IMR-90 (cell line): ENCODE measurements at regions not wholly inside any gene's neighbourhood (a gene's known extent, or its start where the extent isn't known, plus 50 kb on each side); places are given as distances from the start of the nearest gene placed in this dataset.

Experiments
- ATAC-seq: fragments of 200-7000 bp; cut with Tn5 transposase; 2 replicates; pipeline ENCODE4 v1.9.1; 2020; ENCODE audit warnings: low read depth, mild to moderate bottlenecking, moderate library complexity
- BruUV-seq: library from RNA; stranded (reverse); fragments of 400-500 nt; replicated peaks from 2 replicates; lab custom pipeline; 2021; lab: Mats Ljungman, UMichigan
- CTCF ChIA-PET: fragments of 300-600 bp; formaldehyde crosslinking; extraction: SDS; loops from one replicate; lab custom pipeline; 2021; ENCODE audit warnings: antibody characterized with exemption; lab: Yijun Ruan, JAX
- POLR2A ChIA-PET: fragments of 300-600 bp; sonication (Branson Sonifier 250); formaldehyde crosslinking; loops from one replicate; lab custom pipeline; 2022; ENCODE audit warnings: antibody characterized with exemption; ENCODE audit not compliant: unreplicated experiment; lab: Charles Lee
- DNase-seq: peaks from one replicate; pipeline ENCODE4 v3.0.0; 2013
- H2AFZ ChIP-seq: replicated peaks from 2 replicates; pipeline ENCODE3; 2013; ENCODE audit warnings: low read length, mild to moderate bottlenecking; ENCODE audit not compliant: poor library complexity
- H2AK5ac ChIP-seq: 2 replicates; pipeline ENCODE4 v1.6.1; 2013; ENCODE audit warnings: low read depth, low read length, inconsistent platforms
- H2AK9ac ChIP-seq: replicated peaks from 2 replicates; pipeline ENCODE3; 2013; ENCODE audit warnings: mild to moderate bottlenecking, low read depth, low read length, moderate library complexity; ENCODE audit not compliant: poor library complexity
- H2BK120ac ChIP-seq: 2 replicates; pipeline ENCODE4 v1.6.1; 2013; ENCODE audit warnings: low read depth, low read length, inconsistent platforms
- H2BK15ac ChIP-seq: 3 replicates; pipeline ENCODE4 v1.6.1; 2013; ENCODE audit warnings: low read depth, low read length, inconsistent platforms
- H2BK20ac ChIP-seq: 2 replicates; pipeline ENCODE4 v1.6.1; 2013; ENCODE audit warnings: low read depth, mild to moderate bottlenecking, inconsistent platforms, low read length, moderate library complexity
- H2BK5ac ChIP-seq: 2 replicates; pipeline ENCODE4 v1.6.1; 2013; ENCODE audit warnings: mild to moderate bottlenecking, low read depth, low read length, inconsistent platforms; ENCODE audit not compliant: poor library complexity, severe bottlenecking
- H3K14ac ChIP-seq: replicated peaks from 2 replicates; pipeline ENCODE4 v1.6.1; 2013; ENCODE audit warnings: low read depth, low read length, inconsistent platforms
- H3K18ac ChIP-seq: 2 replicates; pipeline ENCODE4 v1.6.1; 2013; ENCODE audit warnings: low read depth, low read length, control low read depth
- H3K23ac ChIP-seq: 2 replicates; pipeline ENCODE4 v1.6.1; 2013; ENCODE audit warnings: low read depth, low read length, inconsistent platforms
- H3K27ac ChIP-seq: 2 replicates; pipeline ENCODE4 v1.5.1; 2013; ENCODE audit warnings: mild to moderate bottlenecking, control low read depth, low read length; ENCODE audit not compliant: insufficient read depth
- H3K27me3 ChIP-seq: 2 replicates; pipeline ENCODE4 v1.6.1; 2013; ENCODE audit warnings: low read length; ENCODE audit not compliant: control insufficient read depth, insufficient read depth
- H3K36me3 ChIP-seq: 2 replicates; pipeline ENCODE4 v1.6.1; 2013; ENCODE audit warnings: low read length, mixed read lengths; ENCODE audit not compliant: control insufficient read depth, insufficient read depth
- H3K4ac ChIP-seq: 2 replicates; pipeline ENCODE4 v1.6.1; 2013; ENCODE audit warnings: low read depth, low read length, inconsistent platforms
- H3K4me1 ChIP-seq: 2 replicates; pipeline ENCODE4 v1.6.1; 2013; ENCODE audit warnings: low read length, mixed read lengths; ENCODE audit not compliant: control insufficient read depth, insufficient read depth
- H3K4me2 ChIP-seq: 2 replicates; pipeline ENCODE4 v1.6.1; 2013; ENCODE audit warnings: low read depth, mild to moderate bottlenecking, control low read depth, low read length, moderate library complexity
- H3K4me3 ChIP-seq: 2 replicates; pipeline ENCODE4 v1.5.1; 2013; ENCODE audit warnings: low read depth, mild to moderate bottlenecking, control low read depth, low read length, moderate library complexity; ENCODE audit not compliant: insufficient read depth
- H3K56ac ChIP-seq: 2 replicates; pipeline ENCODE4 v1.6.1; 2013; ENCODE audit warnings: low read length, inconsistent platforms; ENCODE audit not compliant: insufficient read depth; ENCODE audit errors: extremely low read depth
- H3K79me1 ChIP-seq, 2 experiments: 2 replicates each; pipeline ENCODE4 v1.6.1; 2013; ENCODE audit warnings: low read length in 2 of 2, inconsistent platforms in 1 of 2, low read depth in 1 of 2
- H3K9ac ChIP-seq: 2 replicates; pipeline ENCODE4 v1.6.1; 2013; ENCODE audit warnings: low read depth, low read length, control low read depth
- H3K9me1 ChIP-seq: 2 replicates; pipeline ENCODE4 v1.6.1; 2013; ENCODE audit warnings: low read length, inconsistent platforms; ENCODE audit not compliant: insufficient read depth
- H3K9me3 ChIP-seq: 2 replicates; pipeline ENCODE4 v1.6.1; 2013; ENCODE audit warnings: low read length; ENCODE audit not compliant: control insufficient read depth, insufficient read depth
- H4K20me1 ChIP-seq: 2 replicates; pipeline ENCODE4 v1.6.1; 2013; ENCODE audit warnings: low read length, inconsistent platforms; ENCODE audit not compliant: insufficient read depth
- H4K5ac ChIP-seq: 2 replicates; pipeline ENCODE4 v1.6.1; 2013; ENCODE audit warnings: mild to moderate bottlenecking, low read depth, low read length, control low read depth
- H4K8ac ChIP-seq, 2 experiments: 2 replicates each; pipeline ENCODE4 v1.6.1; 2013; ENCODE audit warnings: low read depth in 2 of 2, low read length in 2 of 2, control low read depth in 1 of 2, inconsistent platforms in 1 of 2
- H4K91ac ChIP-seq: 2 replicates; pipeline ENCODE4 v1.6.1; 2013; ENCODE audit warnings: low read depth, low read length, inconsistent platforms; ENCODE audit not compliant: insufficient read depth
- BHLHE40 ChIP-seq: fragments of 150-350 bp; IDR thresholded peaks from 2 replicates; pipeline ENCODE4 v1.6.1; 2016; ENCODE audit warnings: mild to moderate bottlenecking, low read depth, low read length
- CEBPB ChIP-seq: IDR thresholded peaks from 2 replicates; pipeline ENCODE4 v1.6.1; 2012; ENCODE audit warnings: low read depth, low read length, improper control_type of control experiment
- CHD1 ChIP-seq: IDR thresholded peaks from 2 replicates; pipeline ENCODE4 v1.6.1; 2012; ENCODE audit warnings: low read depth, low read length, improper control_type of control experiment
- CTCF ChIP-seq: conservative IDR thresholded peaks from 2 replicates; pipeline ENCODE4 v1.5.1; 2012; ENCODE audit warnings: mild to moderate bottlenecking, low read depth, low read length, improper control_type of control experiment
- ELK1 ChIP-seq: fragments of 150-350 bp; IDR thresholded peaks from 2 replicates; pipeline ENCODE4 v1.6.1; 2016; ENCODE audit warnings: low read depth, mild to moderate bottlenecking, low read length, moderate library complexity, borderline replicate concordance
- MAFK ChIP-seq: IDR thresholded peaks from 2 replicates; pipeline ENCODE4 v1.6.1; 2012; ENCODE audit warnings: low read depth, low read length, improper control_type of control experiment
- MAZ ChIP-seq: IDR thresholded peaks from 2 replicates; pipeline ENCODE4 v1.6.1; 2012; ENCODE audit warnings: low read depth, mild to moderate bottlenecking, low read length, improper control_type of control experiment, moderate library complexity, borderline replicate concordance
- MXI1 ChIP-seq: IDR thresholded peaks from 2 replicates; pipeline ENCODE4 v1.6.1; 2012; ENCODE audit warnings: low read depth, mild to moderate bottlenecking, low read length, moderate library complexity, borderline replicate concordance
- NFE2L2 ChIP-seq: fragments of 150-350 bp; IDR thresholded peaks from 2 replicates; pipeline ENCODE4 v1.6.1; 2016; ENCODE audit warnings: low read depth, mild to moderate bottlenecking, low read length
- RCOR1 ChIP-seq: IDR thresholded peaks from 2 replicates; pipeline ENCODE4 v1.6.1; 2012; ENCODE audit warnings: mild to moderate bottlenecking, low read length, improper control_type of control experiment; ENCODE audit not compliant: insufficient replicate concordance
- RFX5 ChIP-seq: IDR thresholded peaks from 2 replicates; pipeline ENCODE4 v1.8.0; 2012; ENCODE audit warnings: low read depth, mild to moderate bottlenecking, low read length, moderate library complexity
- SMC3 ChIP-seq: fragments of 150-350 bp; IDR thresholded peaks from 2 replicates; pipeline ENCODE4 v1.6.1; 2016; ENCODE audit warnings: low read depth, mild to moderate bottlenecking, antibody characterized with exemption, low read length, moderate library complexity
- USF2 ChIP-seq: fragments of 150-350 bp; IDR thresholded peaks from 2 replicates; pipeline ENCODE4 v1.6.1; 2017; ENCODE audit warnings: mild to moderate bottlenecking, antibody characterized with exemption, low read length, low read depth
- WGBS, 2 experiments: methylation state at CpG; one replicate each; pipeline versions ENCODE4 v1.1.5 to v1.1.7; 2013; ENCODE audit warnings: missing lambda C conversion rate in 2 of 2; ENCODE audit not compliant: insufficient read length in 1 of 2; ENCODE audit errors: extremely low coverage in 2 of 2; 5-methylcytosine and 5-hydroxymethylcytosine counted together
- dilution Hi-C: fragments of 300-500 bp; cut with HindIII; formaldehyde crosslinking; loops from one replicate; pipeline ENCODE4 v1.14.3; 2018; ENCODE audit warnings: low sequenced_read_pairs; ENCODE audit not compliant: unreplicated experiment
- in situ Hi-C: fragments of 300-500 bp; cut with MboI; formaldehyde crosslinking; loops from 3 replicates; pipeline ENCODE4 v1.14.3; 2019; ENCODE audit warnings: low sequenced_read_pairs, inconsistent platforms, mixed read lengths
- intact Hi-C: fragments of 100-400 bp; cut with micrococcal nuclease; formaldehyde crosslinking; loops from 2 replicates; pipeline ENCODE4 v1.10.0; 2022

- H2BK15ac ChIP-seq: no peak overlapping the region
- no peak overlapping the region for H3K56ac ChIP-seq
- no peaks in the 10 kb centered on the region for H3K79me1 ChIP-seq
- intact Hi-C loops (no loop called here), dilution Hi-C loops (no loop called here), in situ Hi-C loops (no loop called here)
- no peaks in the 10 kb centered on the region for H4K20me1 ChIP-seq
- no peak overlapping the region for H2AK5ac ChIP-seq
- H3K9me3 ChIP-seq: peaks cover 5% of the 10 kb centered on the region
- no peaks in the 10 kb centered on the region for H3K4me1 ChIP-seq
- no peak overlapping the region for H3K23ac ChIP-seq
- H2BK20ac ChIP-seq: no peak overlapping the region
- no peak overlapping the region for H3K9ac ChIP-seq
- no peak overlapping the region for H3K14ac ChIP-seq
- no peaks in the 10 kb centered on the region for H3K27me3 ChIP-seq
- no peaks in the 10 kb centered on the region for H3K36me3 ChIP-seq
- no peak overlapping the region for H2AK9ac ChIP-seq
- H4K91ac ChIP-seq: no peak overlapping the region
- no peak overlapping the region for H2BK5ac ChIP-seq
- no peak for TF ChIP-seq CTCF
- no peak for TF ChIP-seq USF2
- TF ChIP-seq CEBPB: no peak
- no peak for TF ChIP-seq ELK1
- no peak for TF ChIP-seq CHD1
- no peak for TF ChIP-seq RCOR1
- no peak for TF ChIP-seq BHLHE40
- TF ChIP-seq NFE2L2: no peak
- TF ChIP-seq MAFK: no peak
- no peak for TF ChIP-seq MXI1
- TF ChIP-seq SMC3: no peak
- TF ChIP-seq RFX5: no peak
- no peak for TF ChIP-seq MAZ
- no peak overlapping the region for H3K18ac ChIP-seq
- H3K9me1 ChIP-seq: no peaks in the 10 kb centered on the region
- no peak overlapping the region for H4K5ac ChIP-seq
- H2BK120ac ChIP-seq: no peak overlapping the region
- ChIA-PET POLR2A (no interaction called here), CTCF (no interaction called here)
- no peak overlapping the region for H3K27ac ChIP-seq
- peak; percentile 7 for DNase-seq
- H3K4me3 ChIP-seq: no peak overlapping the region
- WGBS, 2 experiments: no CpG with 5 or more reads among the region's 5 CpGs
- no peak overlapping the region for H2AFZ ChIP-seq
- no peak overlapping the region for H3K4ac ChIP-seq
- no peak for ATAC-seq
- no peak overlapping the region for H4K8ac ChIP-seq
- no TSS peak for BruUV-seq
- H3K4me2 ChIP-seq: no peak overlapping the region
These were observed 418.2 kb downstream of the STIM2 start for GRCh38 chr4:27278615-27279375.
